ENCODE measurements at regions not wholly inside any gene's neighbourhood (a gene's known extent, or its start where the extent isn't known, plus 50 kb on each side); places are given as distances from the start of the nearest gene placed in this dataset.

DNA sequence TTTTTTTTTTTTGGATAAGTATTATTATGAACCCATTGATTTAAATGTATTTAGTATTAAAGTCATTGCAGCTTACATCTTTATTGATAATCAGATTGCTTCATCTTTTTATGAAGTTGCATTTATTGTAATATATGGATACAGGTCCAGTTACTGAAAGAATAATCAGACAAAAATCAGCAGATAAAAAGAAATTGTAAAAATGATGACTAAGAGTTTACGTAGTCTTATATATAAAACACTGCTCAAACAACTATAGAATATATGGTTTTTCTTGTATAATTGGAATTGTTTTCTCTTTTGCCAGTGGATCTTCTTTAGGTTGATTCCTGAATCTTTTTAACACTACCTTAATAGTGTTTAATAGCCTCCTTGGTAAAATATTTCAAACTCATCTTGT is 378.3 kb downstream of the DUSP6 start:
- no peak overlapping the region for H3K4me3 ChIP-seq (replicated peaks; ENCODE audit: low read depth, low read length)
- TF ChIP-seq, protein P1, sequence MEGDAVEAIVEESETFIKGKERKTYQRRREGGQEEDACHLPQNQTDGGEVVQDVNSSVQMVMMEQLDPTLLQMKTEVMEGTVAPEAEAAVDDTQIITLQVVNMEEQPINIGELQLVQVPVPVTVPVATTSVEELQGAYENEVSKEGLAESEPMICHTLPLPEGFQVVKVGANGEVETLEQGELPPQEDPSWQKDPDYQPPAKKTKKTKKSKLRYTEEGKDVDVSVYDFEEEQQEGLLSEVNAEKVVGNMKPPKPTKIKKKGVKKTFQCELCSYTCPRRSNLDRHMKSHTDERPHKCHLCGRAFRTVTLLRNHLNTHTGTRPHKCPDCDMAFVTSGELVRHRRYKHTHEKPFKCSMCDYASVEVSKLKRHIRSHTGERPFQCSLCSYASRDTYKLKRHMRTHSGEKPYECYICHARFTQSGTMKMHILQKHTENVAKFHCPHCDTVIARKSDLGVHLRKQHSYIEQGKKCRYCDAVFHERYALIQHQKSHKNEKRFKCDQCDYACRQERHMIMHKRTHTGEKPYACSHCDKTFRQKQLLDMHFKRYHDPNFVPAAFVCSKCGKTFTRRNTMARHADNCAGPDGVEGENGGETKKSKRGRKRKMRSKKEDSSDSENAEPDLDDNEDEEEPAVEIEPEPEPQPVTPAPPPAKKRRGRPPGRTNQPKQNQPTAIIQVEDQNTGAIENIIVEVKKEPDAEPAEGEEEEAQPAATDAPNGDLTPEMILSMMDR (IDR thresholded peaks at IDR 0.05; ENCODE audit: low read length, missing control alignments): no peak
- DNase-seq (ENCODE audit: low read depth): no peak

DNA sequence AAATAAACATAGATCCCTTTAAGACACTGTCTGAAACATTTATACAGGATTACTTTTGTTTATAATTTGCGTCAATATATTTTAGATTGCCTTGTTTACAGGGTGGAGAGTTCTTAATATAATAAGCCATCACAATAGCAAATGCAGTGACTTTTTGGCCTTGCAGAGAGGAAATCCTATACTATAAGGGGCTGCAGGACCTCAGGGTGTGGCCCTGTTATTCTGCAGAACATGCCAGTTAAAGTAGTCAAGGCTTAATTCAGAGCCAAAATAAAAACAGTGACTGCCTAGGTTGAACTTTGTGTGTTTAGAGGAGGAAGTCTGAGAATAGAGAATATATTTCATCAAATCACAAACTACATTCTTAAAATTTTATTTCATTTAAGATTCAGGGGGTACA is 381.6 kb downstream of the DUSP6 start:
- no peak for DNase-seq (ENCODE audit: low read depth)
- no peak overlapping the region for H3K4me3 ChIP-seq (replicated peaks; ENCODE audit: low read depth, low read length)
- TF ChIP-seq, protein P1 (IDR thresholded peaks at IDR 0.05; ENCODE audit: low read length, missing control alignments): no peak

DNA sequence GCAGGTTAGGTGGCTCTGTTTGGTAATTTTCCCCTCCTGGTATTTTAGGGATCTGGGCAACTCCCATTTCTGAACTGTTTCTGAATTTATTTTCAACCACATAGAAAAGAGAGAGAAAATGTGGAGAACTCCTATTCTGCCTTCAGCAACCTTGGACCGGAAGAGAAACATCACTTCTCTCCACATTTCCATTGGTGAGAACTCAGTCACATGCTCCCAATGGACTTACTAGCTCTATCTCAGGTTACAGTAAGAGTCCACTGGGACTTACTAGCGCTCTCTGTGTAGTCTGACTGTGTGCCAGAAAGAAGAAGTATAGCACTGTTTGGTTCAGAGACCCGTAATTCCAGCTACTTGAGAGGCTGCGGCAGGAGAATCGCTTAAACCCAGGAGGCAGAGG is 383.2 kb downstream of the DUSP6 start:
- TF ChIP-seq, protein P1 (IDR thresholded peaks at IDR 0.05; ENCODE audit: low read length, missing control alignments): no peak
- no peak overlapping the region for H3K4me3 ChIP-seq (replicated peaks; ENCODE audit: low read depth, low read length)
- no peak for DNase-seq (ENCODE audit: low read depth)

DNA sequence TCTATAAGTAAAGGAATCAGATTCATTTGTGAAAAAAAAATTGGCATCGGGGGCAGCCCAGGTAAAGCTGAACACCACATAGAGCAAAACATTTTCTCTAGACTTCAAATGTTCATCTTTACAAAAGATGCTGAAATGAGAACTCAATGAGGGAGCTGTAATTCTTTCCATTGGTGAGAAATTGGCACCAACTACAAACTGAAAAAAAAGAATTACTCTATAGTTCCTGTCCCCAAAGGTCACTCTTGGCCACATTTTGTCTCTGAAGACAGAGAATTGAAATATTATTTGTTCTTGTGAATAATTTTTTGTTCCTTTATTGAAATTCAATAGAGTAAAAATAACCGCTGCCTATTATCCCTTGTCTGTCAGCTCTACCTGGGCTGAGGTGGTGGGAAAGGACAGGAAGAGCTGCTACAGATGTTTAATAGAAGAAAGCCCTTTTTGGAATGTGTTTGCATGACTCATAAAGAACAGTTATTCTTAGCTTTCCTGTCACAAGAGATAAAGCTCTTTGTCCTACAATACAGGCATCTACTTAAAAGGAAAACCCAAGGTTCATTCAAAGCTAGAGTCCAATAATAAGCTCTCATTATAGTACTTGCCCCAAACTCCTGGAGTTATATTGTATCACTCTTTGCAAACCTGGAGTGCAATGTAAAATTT is 380.1 kb upstream of the KITLG start:
- peak; percentile 70 for DNase-seq (ENCODE audit: low read depth)
- H3K4me3 ChIP-seq (replicated peaks; ENCODE audit: low read depth, low read length): no peak overlapping the region
- TF ChIP-seq, protein P1 (IDR thresholded peaks at IDR 0.05; ENCODE audit: low read length, missing control alignments): no peak

DNA sequence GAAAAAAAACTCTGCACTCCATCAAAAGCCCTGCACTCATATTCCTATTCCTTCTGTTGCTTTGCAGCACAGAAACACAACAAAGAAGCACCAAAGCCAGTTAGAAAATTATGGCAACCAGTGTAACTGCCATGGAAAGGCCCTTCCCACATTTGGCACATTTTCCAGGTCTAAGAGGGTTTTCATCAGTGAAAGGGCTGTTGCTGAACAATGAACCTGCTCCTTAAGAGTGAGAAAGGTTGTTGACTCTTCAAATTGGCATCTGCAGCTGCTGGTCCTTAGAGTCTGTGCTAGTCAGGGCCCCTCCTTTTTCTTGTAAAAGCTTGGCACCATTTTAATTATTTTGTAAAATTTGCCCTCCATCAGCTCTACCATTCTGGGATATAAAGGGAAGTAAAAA is 378.7 kb upstream of the KITLG start:
- no peak for DNase-seq (ENCODE audit: low read depth)
- no peak overlapping the region for H3K4me3 ChIP-seq (replicated peaks; ENCODE audit: low read depth, low read length)
- TF ChIP-seq, protein P1 (IDR thresholded peaks at IDR 0.05; ENCODE audit: low read length, missing control alignments): no peak

DNA sequence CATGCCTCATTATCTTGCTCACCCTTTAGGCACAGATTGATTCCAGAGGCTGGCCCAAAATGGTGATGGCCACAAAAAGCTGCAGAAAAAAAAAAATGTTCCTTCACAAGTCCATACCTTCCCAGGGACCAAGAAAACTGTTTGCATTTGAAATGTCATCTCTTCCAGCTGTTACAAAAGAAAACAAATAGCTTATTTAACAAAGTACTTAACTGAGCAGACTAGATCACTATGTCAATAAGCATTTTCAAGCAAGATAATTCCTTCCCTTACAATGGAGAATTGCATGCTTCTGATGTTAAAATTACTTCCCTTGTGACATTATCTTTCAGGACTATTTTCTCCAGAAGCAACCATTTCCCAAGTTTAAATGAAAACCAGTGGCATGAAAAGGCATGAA is 377.9 kb upstream of the KITLG start:
- DNase-seq (ENCODE audit: low read depth): no peak
- no peak overlapping the region for H3K4me3 ChIP-seq (replicated peaks; ENCODE audit: low read depth, low read length)
- TF ChIP-seq, protein P1 (IDR thresholded peaks at IDR 0.05; ENCODE audit: low read length, missing control alignments): no peak

DNA sequence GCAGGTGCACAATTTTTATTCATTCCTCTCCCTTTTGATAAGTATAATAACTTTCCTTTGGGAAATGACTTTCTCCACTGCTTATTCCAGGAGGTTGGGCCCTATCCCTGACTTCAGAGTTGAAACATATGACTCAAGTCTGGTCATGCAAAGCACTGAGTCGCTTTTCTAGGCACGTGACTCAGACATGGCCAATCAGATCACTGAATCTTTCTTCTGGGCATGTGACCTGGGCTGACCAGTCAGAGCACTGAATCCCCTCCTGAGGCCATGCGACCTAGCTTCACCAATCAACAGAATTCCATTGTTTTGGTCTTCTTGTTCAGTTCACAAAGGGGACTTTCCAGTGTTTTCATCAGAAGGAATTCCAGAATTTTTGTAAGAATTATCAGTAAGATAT is 377.1 kb upstream of the KITLG start:
- TF ChIP-seq, protein P1 (IDR thresholded peaks at IDR 0.05; ENCODE audit: low read length, missing control alignments): no peak
- no peak for DNase-seq (ENCODE audit: low read depth)
- no peak overlapping the region for H3K4me3 ChIP-seq (replicated peaks; ENCODE audit: low read depth, low read length)
